ENCODE measurements at regions not wholly inside any gene's neighbourhood (a gene's known extent, or its start where the extent isn't known, plus 50 kb on each side); places are given as distances from the start of the nearest gene placed in this dataset.

- peaks cover 6 to 37% (median 12%) of the 10 kb centered on the region in 3 experiments for H3K36me3 Mint-ChIP-seq (ENCODE audit: insufficient read depth in 1 of 3, low read depth in 3 of 3)
- Histone ChIP-seq H3K27ac (ENCODE audit: insufficient read length, low read depth, low read length) (no peak overlapping the region), H2BK12ac (ENCODE audit: insufficient read length, low read depth, low read length) (no peak overlapping the region), H2AFZ (ENCODE audit: low read length) (no peak overlapping the region), H2BK20ac (ENCODE audit: low read depth, low read length, poor library complexity, severe bottlenecking) (no peak overlapping the region), H4K91ac (ENCODE audit: insufficient read length, low read depth, low read length) (no peak overlapping the region), H3K4me2 (ENCODE audit: insufficient read depth, insufficient read length, low read length) (no peak overlapping the region), H3K56ac (ENCODE audit: insufficient read length, low read depth, low read length) (no peak overlapping the region), H2BK120ac (ENCODE audit: low read depth, low read length, poor library complexity, severe bottlenecking) (no peak overlapping the region), H2BK5ac (ENCODE audit: insufficient read length, low read length) (no peak overlapping the region), H3K79me2 (ENCODE audit: insufficient read depth, low read length) (no peaks in the 10 kb centered on the region), H3T11ph (ENCODE audit: low read length) (no peak overlapping the region), H4K5ac (ENCODE audit: insufficient read length, low read depth, low read length) (no peak overlapping the region), H3K27me3 (ENCODE audit: insufficient read depth, low read length) (no peaks in the 10 kb centered on the region), H3K9ac (ENCODE audit: extremely low read depth, insufficient read length, low read length) (no peak overlapping the region), H3K9me3 (ENCODE audit: control insufficient read depth, low read depth, low read length) (no peaks in the 10 kb centered on the region), H3K23me2 (ENCODE audit: insufficient read length, low read depth, low read length, poor library complexity, severe bottlenecking) (no peaks in the 10 kb centered on the region), H4K8ac (replicated peaks; ENCODE audit: insufficient read length, low read depth, low read length) (no peak overlapping the region), H2BK15ac (ENCODE audit: low read depth, low read length) (no peak overlapping the region), H3K79me1 (ENCODE audit: insufficient read depth, low read depth, low read length, poor library complexity, severe bottlenecking) (no peaks in the 10 kb centered on the region), H3K4ac (ENCODE audit: low read depth, low read length) (no peak overlapping the region), H3K4me1 (ENCODE audit: insufficient read depth, low read length) (no peaks in the 10 kb centered on the region), H3K14ac (ENCODE audit: insufficient read depth, low read length) (no peak overlapping the region), H4K20me1 (ENCODE audit: control insufficient read depth, insufficient read depth, insufficient read length) (no peaks in the 10 kb centered on the region), H3K23ac (ENCODE audit: insufficient read length, low read depth, low read length) (no peak overlapping the region), H3K18ac (ENCODE audit: insufficient read length, low read depth, low read length) (no peak overlapping the region), H2AK5ac (ENCODE audit: insufficient read length, low read length) (no peak overlapping the region)
- WGBS (ENCODE audit: extremely low coverage, insufficient read length, low lambda C conversion rate), result no CpG with 5 or more reads among the region's 2 CpGs
- no peak overlapping the region for H3K4me3 Mint-ChIP-seq
- no peak for DNase-seq
- H3K27ac Mint-ChIP-seq, result no peak overlapping the region
- peaks cover 20 to 28% of the 10 kb centered on the region in 2 experiments for H3K9me3 Mint-ChIP-seq
- H3K27me3 Mint-ChIP-seq (ENCODE audit: low read depth), result no peaks in the 10 kb centered on the region
- no peak for TF ChIP-seq CTCF (conservative IDR thresholded peaks at IDR 0.05)
- peaks cover 2 to 16% of the 10 kb centered on the region in 2 experiments for H3K4me1 Mint-ChIP-seq
These were observed 167.5 kb upstream of the HTR2A start for GRCh38 chr13:47064381-47064780.

Measured in H9 (cell line).